ENCODE measurements at regions not wholly inside any gene's neighbourhood (a gene's known extent, or its start where the extent isn't known, plus 50 kb on each side); places are given as distances from the start of the nearest gene placed in this dataset.
"Not testable (repeated sequence)": the region's sequence is repeated elsewhere in the genome, so short reads cannot be mapped to it uniquely, and the experiment has no call there.

DNA sequence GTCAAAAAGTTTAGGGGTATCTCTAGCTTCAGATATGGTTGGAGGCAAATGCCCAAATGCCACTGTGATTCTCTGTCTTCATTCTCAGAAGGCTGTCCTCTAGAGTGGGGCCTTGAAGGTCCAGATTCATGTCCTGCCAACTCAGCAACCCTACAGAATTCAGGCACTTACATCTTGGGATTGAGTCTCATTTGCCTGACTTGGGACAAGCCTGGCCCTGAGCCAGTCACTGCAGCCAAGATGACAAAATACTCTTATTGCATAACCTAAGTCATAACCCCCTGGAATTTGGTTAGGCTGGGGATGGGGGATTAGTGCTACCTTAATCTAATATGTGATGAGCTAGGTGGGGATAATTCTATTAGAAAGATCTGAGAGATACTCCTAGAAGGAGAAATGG, 100.5 kb downstream of the AREG start:
- no peak for DNase-seq

DNA sequence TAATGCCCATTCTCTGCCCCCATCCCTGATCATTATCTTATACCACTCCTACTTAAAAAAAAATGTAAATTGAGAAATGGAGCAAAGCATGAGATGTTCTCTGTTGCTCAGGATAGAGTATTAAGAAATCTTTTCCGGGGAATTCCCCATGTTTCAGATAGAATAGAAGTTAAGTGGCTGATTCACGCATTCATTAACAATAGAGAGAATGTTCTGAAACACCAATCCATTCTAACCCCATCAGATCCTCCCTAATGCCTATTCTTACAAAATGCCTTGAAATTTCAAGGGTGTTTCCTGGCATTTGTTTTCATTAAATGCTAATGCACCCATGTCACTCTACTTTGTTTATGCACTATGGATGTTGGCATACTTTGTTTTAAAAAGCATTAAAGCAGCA, 101.1 kb downstream of the AREG start:
- DNase-seq, result no peak

DNA sequence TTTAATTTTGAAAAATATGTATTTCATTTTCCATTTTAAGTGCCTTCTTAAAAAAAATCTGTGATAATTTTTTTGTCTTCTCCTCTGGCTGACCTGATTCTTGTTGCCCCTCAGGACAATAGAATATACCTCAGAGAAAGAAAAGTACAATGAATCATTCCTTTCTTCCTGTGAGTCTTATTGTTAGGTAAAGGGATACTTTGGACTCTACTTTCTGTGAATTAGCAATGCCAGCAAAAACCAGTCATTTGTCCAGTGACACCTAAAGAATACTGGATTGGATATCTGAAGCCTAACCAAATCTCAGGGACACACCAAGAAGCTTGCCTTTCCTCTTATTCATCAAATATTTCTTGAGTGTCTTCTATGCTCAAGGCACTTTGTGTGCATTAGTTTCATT, 102.1 kb downstream of the AREG start:
- DNase-seq, result no peak

DNA sequence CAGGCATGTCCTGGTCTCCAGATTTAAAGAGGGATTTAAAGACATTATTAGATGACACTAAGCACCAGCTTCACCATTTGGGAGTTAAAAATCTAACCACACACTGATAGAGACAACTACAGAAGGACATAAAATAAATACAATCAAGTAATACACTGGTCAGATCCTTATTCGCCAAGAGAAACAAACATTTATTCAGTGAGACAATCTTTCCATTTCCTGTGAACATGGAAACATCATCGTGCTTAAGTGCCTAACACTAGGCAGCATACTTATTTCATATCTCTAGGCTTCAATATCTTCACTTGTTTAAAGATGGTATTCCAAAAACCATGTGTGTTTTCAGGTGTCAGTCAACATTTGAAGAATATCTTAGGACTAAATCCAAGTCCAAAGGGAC, 103.6 kb downstream of the AREG start:
- DNase-seq, result no peak

DNA sequence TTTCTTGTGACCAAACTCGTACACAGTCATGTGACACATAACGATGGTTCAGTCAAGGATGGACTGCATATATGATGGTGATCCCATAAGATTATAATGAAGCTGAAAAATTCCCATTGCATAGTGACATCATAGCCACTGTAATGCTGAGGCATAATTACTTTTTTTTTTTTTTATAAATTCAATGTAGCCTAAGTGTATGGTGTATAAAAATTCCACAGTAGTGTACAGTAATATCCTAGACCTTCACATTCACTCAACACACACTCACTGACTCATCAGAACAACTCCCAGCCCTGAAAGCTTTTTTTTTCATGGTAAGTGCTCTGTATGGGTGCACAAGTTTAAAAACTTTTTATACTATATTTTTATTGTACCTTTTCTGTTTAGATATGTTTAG, 105.0 kb downstream of the AREG start:
- DNase-seq, result no peak

DNA sequence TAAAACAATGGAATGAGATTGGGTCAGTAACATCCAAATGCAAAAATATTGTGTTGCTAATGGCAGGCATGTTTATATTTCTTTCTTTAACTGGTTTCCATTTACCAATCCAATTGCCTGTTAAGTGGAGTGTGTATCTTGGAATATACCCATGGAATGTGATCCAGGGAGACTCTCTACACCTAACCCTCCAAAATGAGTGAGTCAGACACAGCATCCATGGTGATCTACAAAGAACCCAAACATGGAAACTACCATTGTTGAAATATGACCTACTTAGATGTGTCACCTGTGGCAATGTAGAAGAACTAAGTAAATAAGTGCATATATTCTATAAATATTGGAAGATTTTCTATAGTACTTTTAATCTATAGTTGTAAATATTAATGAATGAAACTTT, 110.3 kb downstream of the AREG start:
- DNase-seq, result peak; percentile 1

DNA sequence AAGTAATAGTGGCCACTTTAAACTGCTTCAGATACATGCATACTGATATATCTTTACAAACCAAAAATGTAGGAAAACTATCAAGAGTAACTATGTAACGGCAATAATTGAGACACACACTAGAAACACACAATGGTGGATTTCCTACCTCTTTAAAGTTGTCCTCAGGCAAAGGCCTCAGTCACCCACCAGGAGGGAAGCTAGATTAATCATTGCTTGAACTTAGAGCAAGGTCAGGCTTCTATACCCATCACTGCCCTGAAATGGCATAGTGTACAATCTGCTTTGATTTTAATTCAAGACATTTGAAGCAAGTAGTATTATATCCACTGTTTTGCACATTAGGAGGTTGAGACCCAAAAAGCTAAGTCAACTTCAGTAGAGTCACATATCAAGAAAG, 110.9 kb downstream of the AREG start:
- DNase-seq, result no peak

DNA sequence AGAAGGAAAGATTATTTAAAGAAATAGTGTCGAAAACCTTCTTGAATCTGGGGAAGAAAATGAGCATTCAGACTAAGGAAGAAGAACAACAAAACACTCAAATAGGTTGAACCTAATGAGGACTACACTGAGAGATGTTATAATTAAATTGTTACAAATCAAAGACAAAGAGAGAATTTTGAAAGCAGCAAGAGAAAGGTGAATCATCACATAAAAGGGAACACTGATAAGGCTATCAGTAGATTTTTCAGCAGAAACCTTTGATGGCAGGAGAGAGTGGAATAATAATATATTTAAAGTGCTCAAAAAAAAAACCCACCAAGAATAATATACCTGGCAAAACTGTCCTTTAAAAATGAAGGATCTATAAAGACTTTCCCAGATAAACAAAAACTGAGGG, 114.9 kb downstream of the AREG start:
- DNase-seq, result no peak

DNA sequence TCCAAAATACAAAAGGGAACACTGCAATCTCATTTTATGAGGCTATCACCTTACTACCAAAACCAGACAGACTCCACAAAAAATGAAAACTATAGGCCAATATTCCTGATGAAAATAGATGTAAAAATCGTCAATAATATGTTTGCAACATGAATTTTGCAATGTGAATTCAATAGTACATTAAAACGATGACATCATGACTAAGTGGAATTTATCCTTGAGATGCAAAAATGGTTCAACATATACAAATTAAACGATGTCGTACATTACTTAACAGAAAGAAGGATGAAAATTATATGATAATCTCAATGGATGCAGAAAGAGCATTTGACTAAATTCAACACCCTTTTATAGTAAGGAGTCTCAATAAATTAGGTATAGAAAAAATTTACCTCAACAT, 123.0 kb downstream of the AREG start:
- DNase-seq, result no peak

DNA sequence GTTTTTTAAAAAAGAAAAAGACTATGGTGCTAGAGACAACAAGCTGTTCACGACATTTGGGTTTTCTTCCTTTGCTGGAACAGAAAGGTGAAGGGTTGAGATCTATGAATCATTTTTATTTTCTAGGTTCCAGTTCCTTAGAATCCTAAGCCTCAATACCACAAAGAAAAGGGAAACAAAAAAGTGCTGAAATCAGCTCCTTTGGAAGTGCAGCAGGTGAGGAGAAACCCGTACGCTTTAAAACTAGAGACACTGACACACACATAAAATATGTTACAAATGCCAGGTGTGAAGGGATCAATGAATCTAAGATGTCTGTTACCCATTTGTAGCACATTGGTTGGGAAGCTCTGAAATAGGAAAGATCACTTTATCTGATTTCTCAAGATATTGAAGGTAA, 125.2 kb downstream of the AREG start:
- DNase-seq, result no peak

DNA sequence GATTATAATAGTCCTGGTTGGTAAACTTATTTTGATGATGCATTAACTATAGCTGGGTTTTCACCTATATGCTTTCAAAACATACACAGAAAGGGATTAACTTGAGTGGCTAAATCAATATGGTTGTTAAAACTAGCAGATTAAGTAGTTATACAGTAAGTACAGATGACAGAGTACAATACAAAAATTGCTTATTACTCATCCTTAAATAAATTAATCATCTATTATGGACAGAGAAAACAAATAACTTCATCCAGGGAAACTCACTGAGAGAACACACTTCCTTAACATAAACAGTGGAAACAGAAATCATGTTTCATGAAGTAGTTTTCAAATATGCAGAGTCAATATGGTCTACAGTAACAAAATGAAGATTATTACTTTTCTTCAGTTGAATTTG, 133.4 kb downstream of the AREG start:
- DNase-seq, result no peak

DNA sequence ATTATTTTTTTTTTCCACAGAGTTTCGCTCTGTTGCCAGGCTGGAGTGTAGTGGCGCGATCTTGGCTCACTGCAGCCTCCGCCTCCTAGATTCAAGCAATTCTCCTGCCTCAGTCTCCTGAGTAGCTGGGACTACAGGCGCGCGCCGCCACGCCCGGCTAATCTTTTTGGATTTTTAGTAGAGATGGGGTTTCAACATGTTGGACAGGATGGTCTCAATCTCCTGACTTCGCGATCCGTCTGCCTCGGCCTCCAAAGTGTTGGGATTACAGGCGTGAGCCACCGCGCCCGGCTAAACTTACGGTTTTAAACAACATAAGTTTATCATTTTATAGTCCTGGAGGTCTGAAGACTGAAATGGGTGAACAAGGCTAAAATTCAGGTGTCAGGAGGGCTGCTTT, 133.9 kb downstream of the AREG start:
- DNase-seq, result not testable (repeated sequence)

DNA sequence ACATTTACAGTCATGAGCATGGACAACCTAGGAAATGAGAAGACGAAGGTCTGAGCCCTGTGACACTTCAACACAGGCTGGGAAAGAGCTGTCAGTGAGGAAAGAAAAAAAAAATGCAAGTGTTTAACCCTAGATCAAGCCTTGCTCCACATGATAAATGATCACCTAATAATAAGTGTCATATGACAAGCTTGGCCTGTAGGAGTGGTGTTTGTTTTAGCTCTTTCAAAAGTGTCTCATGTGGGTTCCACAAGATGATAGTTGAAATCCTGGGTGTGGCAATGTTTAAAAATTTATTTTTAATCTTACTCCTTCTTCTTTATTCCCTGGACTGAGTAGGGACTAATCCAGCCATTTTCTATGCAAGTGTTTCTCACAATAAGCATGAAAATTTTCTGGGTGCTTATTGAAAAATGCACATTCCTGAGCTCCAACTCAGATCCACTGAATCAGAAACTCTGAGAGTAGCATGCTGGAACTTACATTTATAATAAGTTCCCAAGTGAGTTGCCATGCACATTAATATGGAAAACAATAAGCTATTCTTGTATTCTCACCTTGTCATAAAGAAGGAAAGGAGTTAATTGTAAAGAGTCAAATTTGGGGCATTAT, 138.3 kb downstream of the AREG start:
- DNase-seq, result no peak

DNA sequence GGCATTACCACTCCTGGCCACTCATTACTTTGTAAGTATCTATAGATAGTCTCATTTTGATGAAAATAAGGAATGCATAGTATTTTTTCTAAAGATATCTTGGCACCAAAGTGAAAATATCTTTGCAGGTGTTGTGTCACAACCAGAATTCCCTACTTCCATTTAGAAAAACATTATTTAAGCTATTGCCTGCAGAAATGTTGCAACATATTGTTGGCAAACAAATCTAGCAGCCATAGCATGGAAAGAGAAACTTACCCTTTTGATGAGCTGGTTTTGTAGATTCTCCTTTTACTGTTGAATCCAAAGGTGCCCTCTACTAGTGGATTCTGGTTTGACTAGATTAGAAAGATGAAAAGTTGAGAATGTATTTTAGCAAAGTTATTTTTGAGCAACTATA, 138.8 kb downstream of the AREG start:
- no peak for DNase-seq

DNA sequence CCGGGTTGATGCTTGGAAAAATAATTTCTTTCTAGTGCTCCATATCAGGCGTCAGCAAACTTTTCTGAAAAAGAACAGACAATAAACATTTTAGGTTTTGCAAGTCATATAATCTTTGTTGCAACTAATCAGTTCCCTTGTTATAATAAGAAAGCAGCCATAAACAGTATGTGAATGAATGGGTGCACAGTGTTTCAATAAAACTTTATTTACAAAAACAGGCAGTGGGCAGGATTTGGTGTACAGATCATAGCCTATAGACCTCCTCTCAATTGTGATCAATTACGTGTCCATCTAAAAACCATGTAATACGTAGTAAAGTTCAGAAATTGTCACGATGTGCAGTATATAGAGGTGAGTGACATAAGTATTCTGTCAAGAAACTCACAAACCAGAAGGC, 143.4 kb downstream of the AREG start:
- DNase-seq, result no peak

DNA sequence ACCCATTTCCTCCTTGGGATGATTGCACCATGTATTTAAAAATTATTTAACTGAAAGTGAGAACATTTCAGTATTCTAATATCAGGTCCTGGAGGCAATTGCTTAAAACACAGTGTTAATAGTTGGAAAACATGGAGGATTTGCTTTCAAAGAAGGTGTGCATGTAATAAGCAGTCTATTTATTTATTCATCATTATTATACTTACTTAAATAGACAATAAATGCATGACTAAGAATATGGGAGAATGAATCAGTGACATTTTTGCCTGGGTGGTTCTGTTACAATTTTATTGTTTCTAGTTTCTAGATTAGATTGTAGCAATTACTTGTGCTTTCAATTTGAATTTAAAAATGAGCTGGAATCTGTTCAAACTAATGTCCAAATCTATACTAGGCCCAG, 145.5 kb downstream of the AREG start:
- DNase-seq, result no peak

DNA sequence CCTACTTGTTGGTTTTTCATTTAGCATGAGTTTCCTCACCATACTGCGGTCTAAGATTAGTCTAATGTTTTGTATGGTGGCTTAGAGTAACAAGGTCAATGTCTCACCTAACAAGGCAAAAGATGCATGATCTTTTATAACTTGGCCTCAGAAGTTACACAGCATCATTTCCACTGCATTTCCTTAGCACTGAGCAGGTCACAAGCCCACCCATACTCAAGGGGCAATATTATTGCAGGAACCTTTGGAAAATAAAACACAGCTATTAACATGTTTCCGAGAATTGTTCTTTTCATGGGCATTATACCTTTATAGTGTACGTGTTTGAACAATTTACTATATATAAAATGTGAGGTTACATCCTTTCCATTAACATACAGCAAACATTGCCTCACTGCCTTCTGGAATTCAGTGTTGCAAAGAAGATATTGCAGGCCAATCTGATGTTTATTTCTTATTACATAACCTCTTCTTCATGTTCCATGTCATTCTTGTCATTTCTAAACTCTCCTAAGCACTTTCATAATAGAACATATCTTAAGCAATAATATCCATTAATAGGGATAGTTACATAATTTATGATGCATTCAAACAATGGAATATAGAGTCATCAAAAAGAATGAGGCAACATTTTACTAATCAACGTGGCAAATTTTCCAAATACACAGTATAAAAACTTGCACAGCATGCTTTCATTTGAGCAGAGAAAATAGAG, 153.8 kb downstream of the AREG start:
- DNase-seq, result no peak

DNA sequence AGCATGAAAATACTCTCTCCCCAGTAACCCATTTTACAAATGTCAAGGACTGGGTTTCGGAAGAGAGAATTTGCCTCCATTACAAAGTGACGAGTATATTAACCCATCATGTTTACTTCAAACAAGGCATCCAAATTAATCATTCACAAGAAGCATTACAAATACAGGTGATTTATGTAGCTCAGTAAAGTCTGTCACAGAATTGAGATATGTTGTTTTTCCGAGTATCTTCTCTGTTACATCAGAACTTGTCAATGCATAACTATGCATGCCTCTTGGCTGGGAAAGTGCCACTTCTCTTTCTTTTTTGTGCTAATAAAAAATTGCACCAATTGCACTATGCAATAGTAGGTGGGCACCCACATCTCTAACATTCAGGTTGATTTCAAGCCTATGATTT, 158.2 kb downstream of the AREG start:
- DNase-seq, result no peak

DNA sequence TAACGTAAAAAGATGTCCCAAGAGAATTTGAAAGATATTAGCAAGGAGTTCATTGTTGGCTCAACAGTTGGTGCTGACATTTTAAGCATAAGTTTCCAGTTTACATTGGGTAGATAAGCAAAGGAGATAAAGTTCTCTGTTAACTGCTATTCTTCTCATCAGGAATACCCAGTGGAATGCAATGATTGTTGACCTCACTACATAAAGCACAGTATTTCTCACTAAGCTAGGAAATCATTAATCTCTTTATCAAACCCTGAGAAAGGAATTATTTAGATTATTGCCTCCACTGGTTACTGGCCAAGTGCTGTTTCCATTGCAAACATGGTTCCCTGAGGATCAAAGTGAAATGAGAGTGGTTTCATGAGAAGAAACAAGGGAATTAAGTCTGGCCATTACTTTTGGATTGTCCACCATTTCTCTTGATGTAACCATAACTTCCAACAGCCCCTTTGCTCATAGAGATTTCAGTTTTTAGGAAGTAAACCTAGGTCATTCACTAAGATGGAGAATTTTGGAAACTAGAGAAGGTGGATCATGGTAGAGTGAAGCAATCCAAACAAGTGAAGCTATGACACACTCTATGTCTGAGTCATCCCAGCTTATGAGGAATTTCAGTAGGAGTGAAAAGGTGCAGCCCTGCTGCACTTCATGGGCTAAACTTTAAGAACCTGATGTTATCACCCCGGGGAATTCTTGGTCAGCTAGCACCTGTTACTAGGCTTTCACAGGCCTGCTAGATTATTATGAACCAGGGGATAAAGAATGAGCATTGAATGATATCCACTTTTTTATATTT, 163.4 kb downstream of the AREG start:
- DNase-seq, result no peak

DNA sequence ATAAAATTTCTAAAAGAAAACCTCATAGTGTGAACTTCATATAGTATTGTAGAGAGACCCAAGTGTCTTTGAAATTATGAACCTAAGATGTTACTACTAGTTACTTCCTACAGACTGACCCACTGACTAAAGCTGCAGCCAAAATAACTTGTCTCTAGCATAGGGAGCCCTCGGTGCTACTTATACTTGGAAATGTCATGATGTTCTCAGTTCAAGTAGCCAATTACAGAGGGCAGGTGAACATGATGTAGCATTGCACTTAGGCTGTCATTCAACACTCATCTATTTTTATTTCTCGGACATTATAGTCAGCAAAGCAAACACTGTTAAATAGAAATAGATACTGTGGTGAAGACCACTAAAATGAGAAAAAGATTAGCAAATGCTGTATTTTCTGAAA, 165.6 kb downstream of the AREG start:
- no peak for DNase-seq

DNA sequence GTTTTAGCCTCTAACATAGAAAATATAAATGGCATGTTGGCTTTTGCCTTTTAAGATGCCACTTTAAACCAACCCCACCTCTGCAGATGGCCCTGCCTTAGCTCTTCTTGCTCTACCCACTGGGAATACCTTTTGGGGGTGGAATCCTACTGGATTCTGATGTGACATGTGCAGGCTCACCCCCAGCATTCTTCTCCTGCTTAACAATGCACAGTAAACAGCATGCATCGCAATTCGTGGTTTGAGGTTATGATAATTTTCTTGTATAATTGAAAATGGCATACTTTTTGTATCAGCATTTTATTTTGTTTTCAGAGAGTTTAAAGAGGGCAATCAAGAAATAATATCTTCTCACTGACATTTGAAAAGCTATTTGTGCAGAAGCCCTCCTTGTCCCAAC, 167.9 kb downstream of the AREG start:
- no peak for DNase-seq

DNA sequence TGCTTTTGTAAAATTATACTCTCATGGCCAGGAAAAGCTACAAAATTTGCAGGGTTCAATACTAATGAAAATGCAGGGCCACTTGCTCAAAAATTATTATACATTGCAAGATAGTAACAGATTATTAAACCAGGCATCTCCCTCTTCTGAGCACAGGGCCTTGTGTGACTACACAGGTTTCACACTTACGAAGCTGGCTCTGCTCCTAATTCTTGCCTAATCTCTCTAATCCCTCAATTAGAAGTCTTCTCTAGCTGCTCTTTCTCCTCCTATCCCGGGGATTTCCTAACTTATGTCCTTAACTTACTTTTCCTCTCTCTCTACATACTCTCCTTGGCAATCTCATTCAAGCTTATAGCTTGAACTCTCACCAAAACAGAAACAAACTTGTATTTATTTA, 168.3 kb downstream of the AREG start:
- no peak for DNase-seq

DNA sequence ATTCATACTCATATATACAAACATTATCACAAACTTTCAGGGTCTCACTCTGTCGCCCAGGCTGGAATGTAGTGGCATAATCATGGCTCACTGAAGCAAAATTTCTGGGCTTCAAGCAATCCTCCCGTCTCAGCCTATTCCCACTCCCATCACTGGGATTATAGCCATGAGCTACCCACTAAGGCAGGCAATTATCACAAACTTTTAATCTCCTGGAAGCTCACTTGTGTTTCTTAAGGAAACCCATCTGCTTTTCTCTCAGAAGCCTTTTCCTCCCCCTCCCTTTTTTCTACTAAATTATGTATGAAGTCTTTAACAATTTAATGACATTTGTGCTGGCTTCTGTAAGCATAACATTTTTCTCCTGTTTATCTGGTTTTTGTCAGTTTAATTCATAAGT, 170.5 kb downstream of the AREG start:
- no peak for DNase-seq

DNA sequence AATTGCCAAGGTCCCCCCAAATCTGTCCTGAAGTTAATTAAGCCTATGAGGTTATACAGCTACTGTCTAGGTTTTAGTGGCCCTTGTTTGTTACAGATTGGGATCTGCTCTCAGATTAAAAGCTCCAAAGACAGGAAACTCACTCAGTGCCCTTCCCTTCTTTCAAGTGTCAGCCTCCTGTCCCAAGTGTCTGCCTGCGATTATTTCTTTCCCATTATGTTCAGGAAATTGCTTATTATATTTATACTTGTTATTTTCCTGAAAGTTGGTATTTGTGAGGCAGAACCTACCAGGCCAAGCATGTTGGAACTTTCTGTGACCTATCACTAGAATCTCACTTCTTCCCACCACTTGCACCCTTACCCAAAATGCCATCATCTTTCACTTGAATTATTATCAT, 173.2 kb downstream of the AREG start:
- DNase-seq, result no peak

Data from NCI-H510A (cell line).